SK-N-SH (cell line): ENCODE measurements at regions not wholly inside any gene's neighbourhood (a gene's known extent, or its start where the extent isn't known, plus 50 kb on each side); places are given as distances from the start of the nearest gene placed in this dataset.

Source experiments
- CTCF ChIA-PET: fragments of 300-600, 350-600 bp; formaldehyde crosslinking; extraction: SDS; loops from one replicate; lab custom pipeline; 2021; lab: Yijun Ruan, JAX
- POLR2A ChIA-PET: fragments of 350-600 bp; sonication (Branson Sonifier 250); formaldehyde crosslinking; extraction: SDS; loops from one replicate; lab custom pipeline; 2020; ENCODE audit warnings: antibody characterized with exemption, inconsistent platforms; lab: Yijun Ruan, JAX
- DNase-seq: peaks from one replicate; pipeline ENCODE4 v3.0.0; 2012
- H2AFZ ChIP-seq: fragments of 200-600 bp; sonication (generic); 2 replicates; pipeline ENCODE4 v1.8.1; 2016; ENCODE audit warnings: antibody characterized with exemption, mild to moderate bottlenecking, low read depth
- H3F3A ChIP-seq: fragments of 200-600 bp; sonication (generic); replicated peaks from 2 replicates; pipeline ENCODE3; 2016; ENCODE audit warnings: antibody characterized with exemption, mild to moderate bottlenecking; ENCODE audit not compliant: insufficient read depth
- H3K27ac ChIP-seq, 2 experiments: fragments of 200-500 bp in 1 of 2; fragments of 200-600 bp in 1 of 2; sonication (Bioruptor generic) in 1 of 2; sonication (generic), shearing (Covaris generic) in 1 of 2; 2 replicates each; pipeline versions ENCODE4 v1.5.1 to v1.6.1; 2014 to 2016; ENCODE audit warnings: low read depth in 2 of 2, inconsistent platforms in 1 of 2, low read length in 1 of 2, mild to moderate bottlenecking in 1 of 2, mixed read lengths in 1 of 2
- H3K27me3 ChIP-seq: fragments of 200-600 bp; sonication (generic), shearing (Covaris generic); 2 replicates; pipeline ENCODE4 v1.6.1; 2016; ENCODE audit warnings: mixed run types; ENCODE audit not compliant: insufficient read depth
- H3K36me3 ChIP-seq, 2 experiments: fragments of 200-500 bp in 1 of 2; fragments of 200-600 bp in 1 of 2; sonication (Bioruptor generic) in 1 of 2; sonication (generic) in 1 of 2; replicated peaks in 1 of 2; 2 replicates each; pipeline versions ENCODE3 to v1.5.1; 2014 to 2016; ENCODE audit warnings: low read length in 1 of 2, mild to moderate bottlenecking in 1 of 2; ENCODE audit not compliant: insufficient read depth in 2 of 2, control insufficient read depth in 1 of 2
- H3K4me1 ChIP-seq, 2 experiments: fragments of 200-500 bp in 1 of 2; fragments of 200-600 bp in 1 of 2; sonication (Bioruptor generic) in 1 of 2; sonication (generic), shearing (Covaris generic) in 1 of 2; 2 replicates each; pipeline versions ENCODE4 v1.5.1 to v1.6.1; 2014 to 2016; ENCODE audit warnings: low read depth in 1 of 2, low read length in 1 of 2, mixed run types in 1 of 2; ENCODE audit not compliant: insufficient read depth in 2 of 2, control insufficient read depth in 1 of 2
- H3K4me2 ChIP-seq: fragments of 200-600 bp; sonication (generic), shearing (Covaris generic); 2 replicates; pipeline ENCODE4 v1.6.1; 2017; ENCODE audit warnings: mixed run types
- H3K4me3 ChIP-seq, 2 experiments: fragments of 200-500 bp in 1 of 2; fragments of 200-600 bp in 1 of 2; sonication (Bioruptor generic) in 1 of 2; sonication (generic), shearing (Covaris generic) in 1 of 2; 2 replicates each; pipeline versions ENCODE4 v1.5.1 to v1.8.1; 2014 to 2016; ENCODE audit warnings: low read depth in 2 of 2, inconsistent platforms in 1 of 2, low read length in 1 of 2, mild to moderate bottlenecking in 1 of 2, mixed read lengths in 1 of 2, moderate library complexity in 1 of 2
- H3K79me2 ChIP-seq: fragments of 200-600 bp; sonication (generic); 2 replicates; pipeline ENCODE4 v1.8.1; 2017; ENCODE audit warnings: mild to moderate bottlenecking; ENCODE audit not compliant: insufficient read depth
- H3K9ac ChIP-seq: fragments of 200-600 bp; sonication (generic); 2 replicates; pipeline ENCODE4 v1.6.1; 2017; ENCODE audit warnings: mixed run types
- H3K9me2 ChIP-seq: fragments of 200-600 bp; sonication (generic); 2 replicates; pipeline ENCODE4 v1.6.1; 2017; ENCODE audit warnings: mixed run types
- H3K9me3 ChIP-seq: fragments of 200-600 bp; sonication (generic); 2 replicates; pipeline ENCODE4 v1.6.1; 2017; ENCODE audit warnings: mixed run types, mild to moderate bottlenecking, moderate library complexity
- H4K20me1 ChIP-seq: fragments of 200-600 bp; sonication (generic); 2 replicates; pipeline ENCODE4 v1.6.1; 2017; ENCODE audit warnings: mild to moderate bottlenecking, mixed run types; ENCODE audit not compliant: insufficient read depth
- EP300 ChIP-seq, 2 experiments: IDR thresholded peaks; 2 replicates each; pipeline versions ENCODE4 v1.4.0 to v1.6.1; 2012; ENCODE audit warnings: borderline replicate concordance in 1 of 2, low read depth in 1 of 2, low read length in 1 of 2
- EZH2phosphoT487 ChIP-seq: fragments of 200-600 bp; sonication (generic); IDR thresholded peaks from 2 replicates; pipeline ENCODE4 v1.6.1; 2017; ENCODE audit warnings: low read depth, mixed run types, mild to moderate bottlenecking, antibody characterized with exemption, moderate library complexity, borderline replicate concordance
- FOSL2 ChIP-seq: IDR thresholded peaks from 2 replicates; pipeline ENCODE4 v1.4.0; 2012; ENCODE audit warnings: low read depth, mild to moderate bottlenecking, moderate library complexity, borderline replicate concordance
- FOXJ3 ChIP-seq: sonication (generic); formaldehyde crosslinking; IDR thresholded peaks from 2 replicates; pipeline ENCODE4 v1.5.1; 2020; ENCODE audit warnings: mild to moderate bottlenecking, missing genetic modification reagents
- GABPA ChIP-seq: IDR thresholded peaks from 2 replicates; pipeline ENCODE4 v1.4.0; 2012; ENCODE audit warnings: low read depth, mild to moderate bottlenecking
- GATA2 ChIP-seq: sonication (generic); formaldehyde crosslinking; IDR thresholded peaks from 2 replicates; pipeline ENCODE4 v1.5.0; 2020; ENCODE audit warnings: mild to moderate bottlenecking, missing genetic modification reagents
- NFIC ChIP-seq: IDR thresholded peaks from 2 replicates; pipeline ENCODE4 v1.4.0; 2012; ENCODE audit warnings: borderline replicate concordance
- RCOR1 ChIP-seq: fragments of 150-350 bp; IDR thresholded peaks from 2 replicates; pipeline ENCODE4 v1.6.1; 2017; ENCODE audit warnings: antibody characterized with exemption, low read length
- RFX5 ChIP-seq: IDR thresholded peaks from 2 replicates; pipeline ENCODE4 v1.6.1; 2012; ENCODE audit warnings: mild to moderate bottlenecking, improper control_type of control experiment, low read length
- SMC3 ChIP-seq: IDR thresholded peaks from 2 replicates; pipeline ENCODE4 v1.6.1; 2012; ENCODE audit warnings: low read depth, low read length, improper control_type of control experiment
- TAF1 ChIP-seq: IDR thresholded peaks from 2 replicates; pipeline ENCODE4 v1.6.1; 2012; ENCODE audit warnings: low read depth, mild to moderate bottlenecking, low read length, moderate library complexity, borderline replicate concordance
- TEAD4 ChIP-seq: IDR thresholded peaks from 2 replicates; pipeline ENCODE4 v1.4.0; 2012; ENCODE audit warnings: mild to moderate bottlenecking, borderline replicate concordance; ENCODE audit not compliant: insufficient read depth
- WGBS: methylation state at CpG from one replicate; pipeline ENCODE4 v1.1.6; 2017; ENCODE audit warnings: low lambda C conversion rate; 5-methylcytosine and 5-hydroxymethylcytosine counted together
- TF ChIP-seq, protein P1 (sequence below): fragments of 150-350 bp; IDR thresholded peaks from 2 replicates; pipeline ENCODE4 v1.6.1; 2017; ENCODE audit warnings: antibody characterized with exemption, low read length, low read depth, borderline replicate concordance
- TF ChIP-seq, protein P2 (sequence below): IDR thresholded peaks from 2 replicates; pipeline ENCODE4 v1.4.0; 2012; ENCODE audit warnings: low read depth

DNA sequence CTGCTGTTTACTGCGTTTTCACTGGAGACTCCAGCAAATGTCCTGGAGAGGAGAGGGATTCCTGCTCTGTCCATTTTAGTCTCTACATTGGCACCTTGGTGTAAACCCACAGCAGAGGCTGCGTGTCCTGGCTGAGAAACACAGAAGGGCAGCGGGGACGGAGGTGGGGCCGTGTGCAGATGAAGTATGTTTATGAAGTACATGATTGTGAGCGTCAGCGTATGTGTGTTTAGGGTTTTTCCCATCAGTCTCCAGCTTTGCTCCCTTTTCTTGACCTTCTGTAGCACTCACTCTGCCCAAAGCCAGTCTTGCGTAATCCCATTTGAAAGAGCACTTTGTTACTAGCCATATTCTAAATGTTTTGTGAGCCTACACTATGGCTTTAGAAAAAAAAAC, 750.7 kb upstream of the SORCS1 start:
- ChIA-PET POLR2A (interaction anchor here (0.6 kb wide), 1 partner anchor 289 kb away, joined by 5 read pairs; no protein-coding TSS in a partner anchor), CTCF (interaction anchor here (1.2 to 1.3 kb wide), 2 partner anchors 745 to 1209 kb away, joined by 3 read pairs; no protein-coding TSS in a partner anchor)
- H3K27ac ChIP-seq = no peak overlapping the region; a peak in 1 of 4 replicates
- no peaks in the 10 kb centered on the region for H3K79me2 ChIP-seq
- no peak for DNase-seq
- no peak overlapping the region for H3K9ac ChIP-seq
- H3F3A ChIP-seq = no peaks in the 10 kb centered on the region
- H3K9me3 ChIP-seq = no peaks in the 10 kb centered on the region
- TF ChIP-seq SMC3 (no peak), GATA2 (CRISPR knock-in tag) (no peak), FOXJ3 (CRISPR knock-in tag) (no peak), NFIC (no peak), FOSL2 (no peak), RCOR1 (no peak), TEAD4 (no peak), TAF1 (no peak), EP300 (IDR thresholded peaks at IDR 0.05; ENCODE audit: borderline replicate concordance in 1 of 2, low read depth in 1 of 2, low read length in 1 of 2) (no peak), GABPA (no peak)
- TF ChIP-seq, protein P1, sequence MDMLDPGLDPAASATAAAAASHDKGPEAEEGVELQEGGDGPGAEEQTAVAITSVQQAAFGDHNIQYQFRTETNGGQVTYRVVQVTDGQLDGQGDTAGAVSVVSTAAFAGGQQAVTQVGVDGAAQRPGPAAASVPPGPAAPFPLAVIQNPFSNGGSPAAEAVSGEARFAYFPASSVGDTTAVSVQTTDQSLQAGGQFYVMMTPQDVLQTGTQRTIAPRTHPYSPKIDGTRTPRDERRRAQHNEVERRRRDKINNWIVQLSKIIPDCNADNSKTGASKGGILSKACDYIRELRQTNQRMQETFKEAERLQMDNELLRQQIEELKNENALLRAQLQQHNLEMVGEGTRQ = no peak
- TF ChIP-seq, protein P2, sequence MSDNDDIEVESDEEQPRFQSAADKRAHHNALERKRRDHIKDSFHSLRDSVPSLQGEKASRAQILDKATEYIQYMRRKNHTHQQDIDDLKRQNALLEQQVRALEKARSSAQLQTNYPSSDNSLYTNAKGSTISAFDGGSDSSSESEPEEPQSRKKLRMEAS = no peak
- H3K4me1 ChIP-seq = peaks cover 0 to 11% of the 10 kb centered on the region in 2 experiments; a peak in 1 of 4 replicates
- no peaks in the 10 kb centered on the region for H3K36me3 ChIP-seq
- H3K4me2 ChIP-seq = peak overlapping the region; percentile 84
- peak overlapping the region; percentile 50 to 57 for H3K4me3 ChIP-seq
- no peaks in the 10 kb centered on the region for H3K9me2 ChIP-seq
- no peaks in the 10 kb centered on the region; the same call in 1 of the 2 replicates for H3K27me3 ChIP-seq
- no peaks in the 10 kb centered on the region for H4K20me1 ChIP-seq
- no peak overlapping the region for H2AFZ ChIP-seq
- 17% methylated on average over 4 of the region's 8 CpGs for WGBS

DNA sequence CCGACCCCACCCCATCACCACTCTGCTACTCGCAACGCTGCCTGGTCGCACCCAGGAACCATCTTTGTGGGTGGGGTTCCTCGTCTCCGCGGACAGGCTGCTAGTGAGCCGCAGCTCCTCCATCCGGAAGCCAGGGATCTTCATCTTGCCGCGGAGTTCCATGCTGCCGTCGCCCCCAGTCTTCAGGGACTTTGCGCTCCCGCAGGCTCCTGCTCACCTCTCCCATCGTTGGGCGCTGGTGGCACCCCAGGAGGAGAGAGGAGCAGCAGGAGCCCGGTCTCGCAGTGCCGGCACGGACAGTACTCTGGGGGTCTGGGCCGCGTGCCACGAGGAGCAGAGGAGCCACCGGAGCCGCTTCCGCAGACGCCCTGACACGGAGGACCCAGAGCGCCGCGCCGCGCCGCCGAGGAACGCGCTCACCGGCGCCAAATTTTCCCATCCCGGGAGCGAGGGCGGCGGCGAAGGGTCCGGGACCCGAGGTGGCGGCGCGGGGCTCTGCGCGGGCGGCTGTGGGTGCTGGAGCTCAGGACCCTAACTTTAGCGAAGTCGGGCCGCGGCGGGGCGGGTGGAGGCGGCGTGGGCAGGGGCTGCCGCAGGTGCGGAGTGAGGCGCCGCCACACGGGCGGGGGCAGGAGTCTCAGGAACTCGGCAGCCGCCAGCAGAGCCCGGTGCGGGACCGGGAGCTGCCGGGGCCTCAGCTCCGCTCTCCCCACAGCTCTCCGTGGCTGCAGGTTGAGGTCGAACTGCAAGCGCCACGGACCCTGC, 750.1 kb upstream of the SORCS1 start:
- Histone ChIP-seq H3F3A (no peaks in the 10 kb centered on the region), H3K9me2 (no peaks in the 10 kb centered on the region), H3K36me3 (no peaks in the 10 kb centered on the region), H3K4me1 (peaks cover 0 to 11% of the 10 kb centered on the region in 2 experiments; a peak in 1 of 4 replicates), H3K79me2 (no peaks in the 10 kb centered on the region), H3K27me3 (no peaks in the 10 kb centered on the region; the same call in 1 of the 2 replicates), H3K4me2 (peak overlapping the region; percentile 84), H3K9me3 (no peaks in the 10 kb centered on the region), H3K4me3 (peak overlapping the region; percentile 50 to 57), H2AFZ (no peak overlapping the region), H3K27ac (no peak overlapping the region; a peak in 1 of 4 replicates), H3K9ac (no peak overlapping the region), H4K20me1 (no peaks in the 10 kb centered on the region)
- DNase-seq = peak; percentile 74
- POLR2A ChIA-PET = interaction anchor here (0.6 kb wide), 1 partner anchor 290 kb away, joined by 5 read pairs; no protein-coding TSS in a partner anchor
- TF ChIP-seq NFIC = no peak
- TF ChIP-seq RFX5 = no peak
- TF ChIP-seq EZH2phosphoT487 = no peak
- WGBS = 5% methylated on average over 20 of the region's 78 CpGs
- CTCF ChIA-PET = interaction anchor here (1.2 to 1.4 kb wide), 5 partner anchors 9 to 1290 kb away, joined by 3 to 4 read pairs (median 3); no protein-coding TSS in a partner anchor
